Mesenchymal stem cell (in vitro differentiated cells and primary cell): ENCODE measurements at regions not wholly inside any gene's neighbourhood (a gene's known extent, or its start where the extent isn't known, plus 50 kb on each side); places are given as distances from the start of the nearest gene placed in this dataset.

Source experiments
- DNase-seq: peaks from one replicate; pipeline ENCODE4 v3.0.0-alpha.2; 2013
- H2AFZ ChIP-seq: one replicate; pipeline ENCODE4 v1.6.1; 2013; ENCODE audit warnings: low read depth, mild to moderate bottlenecking, control low read depth, inconsistent platforms, low read length, moderate library complexity
- H2AK5ac ChIP-seq: 2 replicates; pipeline ENCODE4 v1.6.1; 2013; ENCODE audit warnings: low read length, moderate library complexity, mild to moderate bottlenecking, inconsistent platforms; ENCODE audit not compliant: severe bottlenecking
- H2BK120ac ChIP-seq: one replicate; pipeline ENCODE4 v1.6.1; 2013; ENCODE audit warnings: low read depth, mild to moderate bottlenecking, inconsistent platforms, low read length, moderate library complexity
- H2BK12ac ChIP-seq, 2 experiments: one replicate each; pipeline ENCODE4 v1.6.1; 2013; ENCODE audit warnings: inconsistent platforms in 2 of 2, low read length in 2 of 2, mild to moderate bottlenecking in 2 of 2, moderate library complexity in 2 of 2, control low read depth in 1 of 2
- H2BK15ac ChIP-seq: one replicate; pipeline ENCODE4 v1.6.1; 2013; ENCODE audit warnings: mild to moderate bottlenecking, low read depth, inconsistent platforms; ENCODE audit not compliant: poor library complexity, severe bottlenecking
- H2BK5ac ChIP-seq: 2 replicates; pipeline ENCODE4 v1.6.1; 2013; ENCODE audit warnings: low read depth, mild to moderate bottlenecking, low read length, control low read depth, inconsistent platforms; ENCODE audit not compliant: poor library complexity, severe bottlenecking
- H3K14ac ChIP-seq, 2 experiments: one replicate each; pipeline ENCODE4 v1.6.1; 2013; ENCODE audit warnings: inconsistent platforms in 2 of 2, low read length in 2 of 2, control low read depth in 1 of 2, mild to moderate bottlenecking in 1 of 2, moderate library complexity in 1 of 2
- H3K18ac ChIP-seq, 2 experiments: one replicate each; pipeline ENCODE4 v1.6.1; 2013; ENCODE audit warnings: inconsistent platforms in 2 of 2, low read length in 2 of 2, control low read depth in 1 of 2, low read depth in 1 of 2, mild to moderate bottlenecking in 1 of 2
- H3K23ac ChIP-seq, 2 experiments: one replicate each; pipeline ENCODE4 v1.6.1; 2013; ENCODE audit warnings: inconsistent platforms in 2 of 2, low read length in 2 of 2, mild to moderate bottlenecking in 2 of 2, moderate library complexity in 2 of 2, control low read depth in 1 of 2
- H3K27ac ChIP-seq: 2 replicates; pipeline ENCODE4 v1.5.1; 2013; ENCODE audit warnings: mild to moderate bottlenecking, moderate library complexity, low read length, control low read depth, inconsistent platforms; ENCODE audit not compliant: poor library complexity, severe bottlenecking
- H3K27me3 ChIP-seq, 2 experiments: 2 replicates each; pipeline versions ENCODE4 v1.6.1 to v1.7.0; 2013; ENCODE audit warnings: low read length in 2 of 2, mild to moderate bottlenecking in 2 of 2, moderate library complexity in 2 of 2, control low read depth in 1 of 2, inconsistent platforms in 1 of 2; ENCODE audit not compliant: control insufficient read depth in 1 of 2, insufficient read depth in 1 of 2
- H3K36me3 ChIP-seq, 2 experiments: 2 replicates each; pipeline versions ENCODE4 v1.6.1 to v1.7.0; 2013; ENCODE audit warnings: low read length in 2 of 2, control low read depth in 1 of 2, inconsistent platforms in 1 of 2, low read depth in 1 of 2, mild to moderate bottlenecking in 1 of 2; ENCODE audit not compliant: insufficient read depth in 2 of 2, control insufficient read depth in 1 of 2
- H3K4ac ChIP-seq, 2 experiments: one replicate each; pipeline ENCODE4 v1.6.1; 2013; ENCODE audit warnings: inconsistent platforms in 2 of 2, low read length in 2 of 2, mild to moderate bottlenecking in 2 of 2, moderate library complexity in 2 of 2, control low read depth in 1 of 2, low read depth in 1 of 2
- H3K4me1 ChIP-seq: 2 replicates; pipeline ENCODE4 v1.6.1; 2013; ENCODE audit warnings: low read depth, low read length, control low read depth; ENCODE audit not compliant: control insufficient read depth, insufficient read depth
- H3K4me2 ChIP-seq: 2 replicates; pipeline ENCODE4 v1.6.1; 2013; ENCODE audit warnings: low read length, mild to moderate bottlenecking, inconsistent platforms; ENCODE audit not compliant: poor library complexity, severe bottlenecking
- H3K4me3 ChIP-seq, 2 experiments: 2 replicates each; pipeline versions ENCODE4 v1.5.1 to v1.7.0; 2013; ENCODE audit warnings: low read length in 2 of 2, mild to moderate bottlenecking in 2 of 2, control low read depth in 1 of 2, low read depth in 1 of 2; ENCODE audit not compliant: insufficient read depth in 1 of 2
- H3K79me1 ChIP-seq: replicated peaks from 2 replicates; pipeline ENCODE4 v1.6.1; 2013; ENCODE audit warnings: mild to moderate bottlenecking, control low read depth, low read length, inconsistent platforms; ENCODE audit not compliant: poor library complexity, severe bottlenecking
- H3K9ac ChIP-seq: 2 replicates; pipeline ENCODE4 v1.7.0; 2013; ENCODE audit warnings: mild to moderate bottlenecking, low read length, moderate library complexity
- H3K9me3 ChIP-seq: 2 replicates; pipeline ENCODE4 v1.7.0; 2013; ENCODE audit warnings: mild to moderate bottlenecking, low read length; ENCODE audit not compliant: control insufficient read depth
- H4K8ac ChIP-seq: one replicate; pipeline ENCODE4 v1.6.1; 2013; ENCODE audit warnings: inconsistent platforms, mild to moderate bottlenecking, low read length, moderate library complexity
- H4K91ac ChIP-seq: one replicate; pipeline ENCODE4 v1.6.1; 2013; ENCODE audit warnings: mild to moderate bottlenecking, low read length, inconsistent platforms
- WGBS: methylation state at CpG from one replicate; pipeline ENCODE4 v1.1.7; 2013; ENCODE audit warnings: mixed read lengths; 5-methylcytosine and 5-hydroxymethylcytosine counted together

- Histone ChIP-seq H3K18ac (no peak overlapping the region), H4K8ac (no peak overlapping the region), H3K27ac (no peak overlapping the region), H2BK15ac (no peak overlapping the region), H3K4ac (no peak overlapping the region), H2AK5ac (no peak overlapping the region), H3K14ac (no peak overlapping the region), H3K4me1 (no peaks in the 10 kb centered on the region), H3K23ac (no peak overlapping the region), H3K79me1 (no peaks in the 10 kb centered on the region), H4K91ac (no peak overlapping the region), H3K36me3 (no peaks in the 10 kb centered on the region), H3K4me3 (no peak overlapping the region), H3K9ac (no peak overlapping the region), H3K9me3 (no peaks in the 10 kb centered on the region), H3K4me2 (no peak overlapping the region), H2BK5ac (no peak overlapping the region), H2BK12ac (no peak overlapping the region), H2BK120ac (no peak overlapping the region), H3K27me3 (no peaks in the 10 kb centered on the region), H2AFZ (no peak overlapping the region)
- DNase-seq, result no peak
- WGBS, result no CpG with 5 or more reads among the region's 3 CpGs
Measured at GRCh38 chr14:39812532-39813320, 380.5 kb upstream of the FBXO33 start.

GRCh38 chr14:39807271-39807670 lies 375.0 kb upstream of the FBXO33 start:
- Histone ChIP-seq H3K23ac (no peak overlapping the region), H3K79me1 (no peaks in the 10 kb centered on the region), H3K36me3 (no peaks in the 10 kb centered on the region), H2AK5ac (no peak overlapping the region), H3K14ac (no peak overlapping the region), H3K27ac (no peak overlapping the region), H4K91ac (no peak overlapping the region), H3K4me3 (no peak overlapping the region), H2BK120ac (no peak overlapping the region), H3K4me2 (no peak overlapping the region), H3K27me3 (no peaks in the 10 kb centered on the region), H3K4ac (no peak overlapping the region), H2BK5ac (no peak overlapping the region), H3K18ac (no peak overlapping the region), H2AFZ (no peak overlapping the region), H2BK15ac (no peak overlapping the region), H3K9ac (no peak overlapping the region), H3K9me3 (no peaks in the 10 kb centered on the region), H4K8ac (no peak overlapping the region), H2BK12ac (no peak overlapping the region), H3K4me1 (no peaks in the 10 kb centered on the region)
- DNase-seq, result no peak
- 83% methylated on average over 2 of the region's 3 CpGs for WGBS

- H4K8ac ChIP-seq, result no peak overlapping the region
- WGBS, result no CpG with 5 or more reads among the region's 1 CpG
Measured at GRCh38 chr14:39784461-39784860, 352.2 kb upstream of the FBXO33 start.

GRCh38 chr14:39781466-39781865 lies 349.2 kb upstream of the FBXO33 start:
- Histone ChIP-seq H3K4me3 (no peak overlapping the region), H3K4me2 (no peak overlapping the region), H2BK12ac (no peak overlapping the region), H3K18ac (no peak overlapping the region), H3K14ac (no peak overlapping the region), H2AK5ac (no peak overlapping the region), H3K9ac (no peak overlapping the region), H4K91ac (no peak overlapping the region), H3K4ac (no peak overlapping the region), H4K8ac (no peak overlapping the region), H3K36me3 (no peaks in the 10 kb centered on the region), H3K27me3 (no peaks in the 10 kb centered on the region), H3K23ac (no peak overlapping the region), H2BK15ac (no peak overlapping the region), H2BK120ac (no peak overlapping the region), H3K27ac (no peak overlapping the region), H3K4me1 (no peaks in the 10 kb centered on the region), H2BK5ac (no peak overlapping the region), H3K79me1 (no peaks in the 10 kb centered on the region), H3K9me3 (peaks cover 4% of the 10 kb centered on the region), H2AFZ (no peak overlapping the region)
- WGBS, result 74% methylated on average over 3 of the region's 5 CpGs
- DNase-seq, result no peak

More at GRCh38 chr14:39784461-39784860, 352.2 kb upstream of the FBXO33 start:
- no peak overlapping the region for H2BK15ac ChIP-seq
- no peak overlapping the region for H3K4me2 ChIP-seq
- no peak overlapping the region for H3K4ac ChIP-seq
- H2BK5ac ChIP-seq, result no peak overlapping the region
- no peak overlapping the region for H3K18ac ChIP-seq
- no peak overlapping the region for H3K4me3 ChIP-seq
- no peak overlapping the region for H2AK5ac ChIP-seq
- no peaks in the 10 kb centered on the region for H3K79me1 ChIP-seq
- H2AFZ ChIP-seq, result no peak overlapping the region
- no peaks in the 10 kb centered on the region for H3K27me3 ChIP-seq
- no peaks in the 10 kb centered on the region for H3K9me3 ChIP-seq
- H3K36me3 ChIP-seq, result no peaks in the 10 kb centered on the region
- H4K91ac ChIP-seq, result no peak overlapping the region
- H3K4me1 ChIP-seq, result no peaks in the 10 kb centered on the region
- no peak for DNase-seq
- no peak overlapping the region for H3K27ac ChIP-seq
- no peak overlapping the region for H2BK120ac ChIP-seq
- H3K14ac ChIP-seq, result no peak overlapping the region
- no peak overlapping the region for H3K9ac ChIP-seq
- no peak overlapping the region for H3K23ac ChIP-seq
- no peak overlapping the region for H2BK12ac ChIP-seq
